Retina (tissue), 1 donor: ENCODE measurements at regions not wholly inside any gene's neighbourhood (a gene's known extent, or its start where the extent isn't known, plus 50 kb on each side); places are given as distances from the start of the nearest gene placed in this dataset.
"Not testable (repeated sequence)": the region's sequence is repeated elsewhere in the genome, so short reads cannot be mapped to it uniquely, and the experiment has no call there.

Experiments used
- DNase-seq: peaks from one replicate; pipeline ENCODE4 v3.0.0-alpha.2; 2016

DNA sequence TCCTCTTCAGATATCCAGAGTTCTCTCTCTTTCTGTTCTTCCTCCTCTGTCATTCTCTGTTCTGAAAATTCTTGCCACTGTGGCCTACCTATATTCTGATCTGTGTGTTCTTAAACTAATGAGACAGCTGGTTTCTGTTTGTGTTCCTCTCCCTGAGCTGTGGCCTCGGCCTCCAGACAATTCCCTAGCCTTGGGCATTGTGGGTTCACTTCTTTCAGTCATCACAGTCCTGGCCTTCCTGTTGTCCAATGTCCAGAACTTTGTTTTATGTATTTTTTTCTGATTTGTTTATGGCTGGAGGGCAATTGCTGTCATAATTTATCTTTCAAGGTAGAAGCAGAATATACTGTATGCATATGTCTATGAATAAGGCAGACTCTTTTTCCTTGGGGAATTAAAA lies 173.2 kb upstream of the MTPN start:
- no peak for DNase-seq

DNA sequence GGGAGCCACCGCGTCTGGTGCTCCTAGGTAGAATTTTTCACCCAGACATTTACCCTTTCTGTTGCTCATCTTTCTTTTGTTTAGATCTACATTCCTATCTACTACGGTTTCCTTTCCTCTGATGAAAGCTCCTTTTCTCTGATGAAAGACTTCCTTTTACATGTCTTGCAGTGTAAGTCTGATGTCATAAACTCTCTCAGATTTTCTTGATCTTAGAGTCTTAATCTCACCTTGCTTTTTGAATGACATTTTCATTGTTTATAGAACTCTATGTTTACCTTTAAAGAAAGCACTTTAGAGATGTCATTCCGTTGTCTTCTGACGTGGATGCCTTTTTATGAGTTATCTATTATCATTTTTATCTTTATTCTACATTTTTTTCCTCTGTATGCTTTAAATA lies 171.8 kb upstream of the MTPN start:
- DNase-seq: no peak

DNA sequence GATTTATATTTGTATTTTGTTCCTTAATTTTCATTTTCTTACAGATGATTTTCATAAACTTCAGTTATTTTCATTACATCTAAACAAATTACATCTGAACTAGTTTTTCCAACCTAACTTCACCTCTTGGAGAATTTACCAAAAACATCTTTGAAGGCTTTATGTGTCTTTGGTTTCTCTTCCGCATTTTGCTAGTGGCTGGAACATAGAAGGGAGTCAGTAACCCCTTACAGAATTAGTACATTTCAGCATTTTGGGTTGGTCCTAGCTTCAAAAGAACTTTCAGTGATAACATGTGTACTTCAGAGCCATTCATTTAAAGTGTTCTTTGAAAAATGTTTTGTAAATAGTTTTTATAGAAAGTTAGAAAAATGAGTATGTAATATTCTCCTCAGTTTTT lies 169.8 kb upstream of the MTPN start:
- DNase-seq: no peak

DNA sequence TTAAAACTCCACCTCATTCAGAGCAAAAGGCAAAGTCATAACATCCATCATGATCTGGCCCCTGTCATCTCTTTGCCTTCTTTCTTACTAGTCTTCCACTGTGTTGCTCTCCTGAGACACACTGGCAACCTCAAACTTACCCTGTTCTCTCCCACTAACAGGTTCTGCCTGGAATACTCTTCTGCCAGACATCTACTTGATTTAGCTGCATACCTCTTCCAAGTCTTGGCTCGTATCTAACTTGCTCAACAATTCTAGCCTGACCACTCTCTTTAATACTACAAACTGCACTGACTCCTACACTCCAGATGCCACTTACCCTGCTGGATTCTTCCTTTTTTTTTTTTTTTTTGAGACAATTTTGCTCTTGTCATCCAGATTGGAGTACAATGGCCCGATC lies 167.0 kb upstream of the MTPN start:
- no peak for DNase-seq

DNA sequence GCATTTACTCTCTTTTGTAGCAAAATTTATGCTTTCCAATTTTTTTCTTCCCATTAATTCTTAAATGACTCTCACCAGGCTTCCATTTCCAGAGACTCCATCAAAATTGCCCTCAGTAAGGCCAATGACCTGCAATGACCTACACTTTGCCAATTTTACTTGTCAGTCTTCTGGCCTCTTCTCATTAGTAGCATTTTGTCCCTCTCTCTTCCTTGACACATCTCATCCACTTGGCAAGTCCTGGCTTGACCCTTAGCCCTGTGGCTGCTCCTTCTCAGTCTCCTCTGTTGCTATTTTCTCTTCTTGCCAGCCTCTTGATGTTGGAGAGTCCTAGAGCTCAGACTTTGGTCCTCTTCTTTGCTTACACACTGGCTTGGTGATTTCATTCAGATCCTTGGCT lies 166.1 kb upstream of the MTPN start:
- DNase-seq: no peak

DNA sequence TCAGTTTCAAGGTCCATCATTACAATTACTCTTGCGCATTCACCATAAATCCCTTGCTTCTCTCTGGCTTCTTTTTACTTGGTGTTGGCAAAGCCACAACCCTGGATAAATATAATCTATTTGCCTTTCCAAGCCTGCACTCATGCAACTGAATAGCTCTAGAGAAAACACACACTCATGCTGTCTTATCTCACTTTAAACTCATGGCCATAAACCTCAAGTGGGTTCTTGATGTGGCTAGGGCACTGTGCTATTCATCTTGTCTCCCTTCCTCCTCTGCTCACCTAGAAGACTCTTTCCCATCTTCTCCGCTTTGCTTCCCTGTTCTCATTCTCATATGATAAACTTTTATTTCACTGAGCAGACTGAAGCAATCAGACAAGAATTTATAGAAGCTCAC lies 165.4 kb upstream of the MTPN start:
- no peak for DNase-seq

DNA sequence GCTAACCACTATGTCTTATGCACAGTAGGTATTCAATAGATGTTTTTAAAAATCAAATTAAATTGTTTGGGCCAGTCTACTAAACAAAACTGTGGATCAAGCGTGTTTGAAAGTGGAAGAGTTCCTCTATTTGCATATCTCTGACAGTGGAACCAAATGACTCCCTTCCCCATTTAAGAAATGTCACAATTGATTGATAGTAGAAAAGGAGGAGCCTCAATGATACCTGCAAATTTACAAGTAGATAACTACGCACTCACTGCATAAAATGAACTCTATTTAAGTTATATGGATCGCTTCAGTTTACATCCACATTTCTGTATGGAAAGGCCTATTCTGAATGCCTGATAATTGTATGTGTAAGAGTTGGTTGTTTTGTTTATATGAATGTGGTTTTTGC lies 163.3 kb upstream of the MTPN start:
- DNase-seq: no peak

DNA sequence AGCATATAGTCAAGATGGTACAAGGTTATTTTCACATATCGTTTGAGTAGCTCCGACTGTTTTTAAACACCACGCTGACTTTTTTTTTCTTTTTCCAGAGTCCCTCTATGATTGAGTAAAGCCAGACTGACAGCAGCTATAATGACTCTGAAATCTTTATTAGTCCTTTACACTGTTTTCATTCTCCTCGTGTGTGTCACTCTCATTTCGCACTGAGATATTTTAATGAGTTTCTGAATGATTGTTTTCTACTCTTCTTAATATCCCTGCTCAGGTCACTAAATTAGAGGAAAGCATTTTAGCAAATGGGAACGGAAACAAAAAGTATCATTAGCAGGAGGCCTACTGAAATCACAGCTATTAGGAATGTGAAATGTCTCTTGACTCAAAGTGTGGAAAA lies 162.3 kb upstream of the MTPN start:
- DNase-seq: no peak

DNA sequence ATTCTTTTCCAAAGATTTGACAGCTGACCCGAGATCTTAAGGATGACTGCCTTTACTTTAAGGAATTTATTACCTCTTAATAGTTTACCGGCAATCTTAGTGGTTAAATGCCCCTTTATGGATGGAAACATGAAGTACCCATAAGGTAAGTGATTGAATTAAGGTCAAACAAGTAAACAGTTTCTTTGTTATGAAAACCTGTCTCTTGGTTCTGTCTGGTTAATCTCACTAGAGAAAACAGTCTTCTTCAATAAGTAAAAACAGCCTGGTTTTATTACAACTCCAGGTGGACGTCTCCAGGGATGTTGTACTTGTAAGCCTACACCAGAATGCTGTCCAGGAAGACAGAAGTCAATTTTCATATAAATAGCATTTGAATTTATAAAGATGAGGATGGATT lies 161.8 kb upstream of the MTPN start:
- no peak for DNase-seq

DNA sequence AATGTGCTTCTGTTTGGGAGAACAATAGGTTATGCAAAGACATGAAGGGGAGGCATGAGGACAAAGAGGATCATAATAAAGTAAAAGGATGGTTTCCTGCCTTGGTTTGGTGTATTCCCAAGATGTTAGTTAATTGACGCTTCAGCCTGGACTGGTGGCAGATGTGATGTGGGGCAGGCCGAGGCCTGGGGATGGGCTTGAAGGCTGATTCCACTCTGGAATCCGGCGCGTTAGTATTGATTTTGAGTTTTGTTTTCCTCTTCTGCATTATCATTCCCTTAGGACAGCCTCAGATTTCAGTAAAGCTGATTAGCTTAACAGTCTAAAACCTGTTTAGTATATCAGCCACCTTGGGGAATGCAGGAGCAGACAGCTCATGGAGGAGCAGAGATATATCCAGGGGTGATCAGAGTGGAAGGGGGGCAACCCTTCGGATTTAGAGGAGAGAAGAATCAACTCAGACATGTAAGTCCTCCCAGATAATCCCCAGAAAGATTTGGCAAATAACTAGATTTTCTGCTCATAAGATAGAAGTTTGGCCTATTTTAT lies 159.8 kb upstream of the MTPN start:
- DNase-seq: peak; percentile 59

DNA sequence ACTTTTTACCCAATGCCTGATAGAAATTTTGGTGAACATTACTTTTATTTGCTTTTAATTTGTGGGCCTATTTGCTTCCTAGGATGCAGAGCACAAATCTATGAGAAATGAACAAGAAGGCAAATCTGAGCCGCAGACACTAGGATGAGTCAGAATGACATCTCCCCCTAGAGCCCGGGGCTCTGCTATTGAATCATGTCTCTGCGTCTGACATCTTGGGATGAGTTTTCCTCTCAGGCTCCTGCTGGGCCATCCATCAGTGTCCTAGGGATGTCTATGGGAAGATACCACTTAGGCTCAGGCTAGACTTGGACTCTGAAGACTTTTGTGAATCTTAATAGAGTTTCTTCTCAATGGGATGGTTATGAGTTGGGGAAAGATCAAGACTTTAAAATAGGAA lies 157.3 kb upstream of the MTPN start:
- no peak for DNase-seq

DNA sequence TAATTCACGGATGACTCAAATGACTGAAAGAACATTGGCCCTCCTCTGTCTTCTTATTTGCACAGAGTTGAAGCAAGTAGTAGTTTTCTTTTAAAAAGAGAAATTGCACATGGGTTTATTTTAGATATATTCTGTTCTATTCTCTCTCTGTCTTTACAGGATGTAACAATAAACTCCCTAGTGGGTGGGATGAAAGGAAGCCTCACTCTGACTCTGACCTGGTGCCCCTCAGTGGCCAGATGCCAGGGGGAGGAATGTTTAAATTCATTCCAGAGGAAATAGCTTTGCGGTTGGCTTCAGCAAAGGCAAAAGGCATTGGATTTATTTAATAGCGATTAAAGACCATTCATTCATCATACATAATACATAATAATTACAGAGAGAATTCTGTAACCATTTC lies 156.4 kb upstream of the MTPN start:
- DNase-seq: no peak

DNA sequence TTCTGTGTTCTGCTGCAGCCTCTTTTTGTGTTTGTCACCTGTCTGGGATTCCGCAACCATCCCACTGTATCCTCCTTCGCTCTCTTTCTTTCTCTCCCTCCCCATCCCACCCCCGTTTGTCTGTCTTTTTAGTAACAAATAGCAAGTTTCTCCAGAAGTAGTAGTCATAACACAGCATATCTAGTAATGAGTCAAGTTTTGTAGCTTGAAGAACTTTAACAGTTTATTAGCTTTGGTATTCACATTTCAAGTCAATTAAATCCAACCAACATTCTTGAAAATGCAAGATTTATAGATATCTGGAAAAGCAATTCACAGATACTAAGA lies 154.1 kb upstream of the MTPN start:
- no peak for DNase-seq

DNA sequence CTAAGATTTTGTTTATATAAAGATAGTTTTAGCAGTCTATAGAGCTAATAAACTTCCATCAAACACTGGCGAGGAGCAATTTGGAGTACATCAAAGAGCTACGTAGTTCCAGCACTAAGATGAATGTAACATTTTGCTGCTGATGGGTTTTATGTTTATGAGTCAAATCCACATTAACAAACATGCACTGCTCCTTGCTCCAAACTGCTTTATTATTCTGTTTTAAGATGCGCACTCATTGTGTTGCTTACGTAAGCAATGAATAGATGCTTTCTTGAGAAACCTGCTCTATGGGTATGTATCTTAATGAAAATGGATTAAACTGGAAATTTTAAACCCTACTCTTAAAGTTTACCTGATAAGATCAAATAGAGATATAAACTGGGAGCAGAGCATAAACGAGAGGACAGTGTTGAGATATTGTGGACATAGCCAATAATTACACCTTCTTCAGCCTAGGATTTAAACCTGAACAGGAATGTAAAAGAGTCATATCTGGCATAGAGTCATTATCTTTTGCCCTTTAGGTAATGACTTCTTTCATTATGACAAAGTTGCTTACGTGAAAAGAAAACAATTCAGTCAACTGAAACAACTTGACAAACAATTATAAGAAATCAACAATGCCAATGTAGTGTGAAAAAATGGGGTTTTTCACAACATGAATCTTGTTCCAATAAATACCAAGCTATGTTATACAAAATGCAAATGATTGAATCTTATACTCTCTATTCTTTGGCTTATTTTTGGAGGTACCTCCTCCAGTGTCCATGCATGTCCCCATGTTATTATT lies 153.5 kb upstream of the MTPN start:
- DNase-seq: no peak

DNA sequence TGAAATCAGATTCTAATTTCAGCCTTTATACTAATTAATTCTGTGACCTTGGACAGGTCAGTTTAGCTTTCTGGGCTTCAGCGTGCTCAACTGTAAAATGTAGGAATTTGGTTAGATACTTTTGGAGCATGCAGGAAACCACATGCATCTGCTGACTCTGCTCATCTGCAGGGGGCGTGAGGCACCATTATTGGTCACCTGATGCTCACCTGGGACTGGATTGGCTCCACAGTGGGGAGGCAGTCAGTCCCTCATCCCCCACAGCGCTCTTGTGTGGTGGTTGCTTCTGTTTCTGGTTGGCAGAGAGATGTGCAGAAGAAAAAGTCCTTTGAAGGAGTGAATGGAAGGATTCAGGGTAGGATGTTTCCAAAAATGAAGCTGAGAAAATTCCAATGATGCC lies 150.9 kb upstream of the MTPN start:
- no peak for DNase-seq

DNA sequence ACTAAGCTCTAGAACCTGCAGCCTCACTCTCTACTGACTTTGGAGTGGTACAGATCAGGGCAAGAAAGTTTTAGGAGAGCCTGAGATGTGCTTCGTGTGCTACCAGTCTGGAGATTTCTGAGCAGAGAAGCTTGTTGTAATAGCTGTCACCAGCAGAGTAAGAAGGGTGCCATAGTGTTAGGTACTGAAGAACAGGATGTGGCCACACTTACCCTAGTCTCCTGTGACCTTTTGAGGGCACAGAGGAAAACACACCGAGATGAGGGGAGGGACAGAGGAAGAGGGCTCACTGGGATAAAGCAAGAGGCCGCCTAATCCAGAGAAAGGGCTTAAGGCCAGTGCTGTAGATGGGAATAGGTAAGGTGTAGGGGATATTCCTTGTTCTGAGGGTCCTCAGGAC lies 146.2 kb upstream of the MTPN start:
- DNase-seq: no peak

DNA sequence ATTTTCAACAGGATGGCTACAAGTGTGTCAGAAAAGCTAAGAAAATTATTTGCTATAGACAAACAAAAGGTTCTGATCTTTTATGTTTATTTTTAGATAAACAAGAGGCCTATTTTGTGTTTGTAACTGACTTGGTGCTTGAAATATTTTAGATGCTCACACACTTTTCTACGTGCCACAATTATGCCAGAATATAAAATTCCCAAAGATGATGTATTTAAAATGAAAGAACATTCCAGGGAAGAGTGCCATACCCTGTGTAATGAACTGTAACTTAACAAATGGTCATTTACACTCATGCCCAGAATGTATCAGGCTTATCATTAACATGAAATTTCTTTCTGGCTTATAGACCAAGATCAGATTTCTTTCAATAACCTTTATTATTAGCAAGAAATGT lies 144.9 kb upstream of the MTPN start:
- DNase-seq: no peak

DNA sequence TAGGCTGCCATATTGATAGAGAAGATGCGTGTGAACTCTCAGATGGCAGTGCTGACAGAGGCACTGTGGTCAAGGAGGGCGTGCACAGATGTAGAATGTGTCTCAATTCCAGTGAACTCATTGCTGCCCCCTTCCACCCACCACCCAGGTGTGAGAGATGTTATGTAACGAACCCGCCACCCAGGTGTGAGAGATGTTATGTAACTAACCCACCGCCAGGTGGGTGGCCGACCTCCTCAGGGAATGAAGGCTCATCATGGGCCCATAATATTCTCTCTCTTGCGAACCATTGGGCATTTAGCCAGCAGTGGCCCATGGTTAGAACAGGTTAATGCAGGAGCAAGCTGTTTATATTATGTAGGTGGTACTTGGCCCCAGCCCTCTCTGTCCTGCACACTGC lies 140.4 kb upstream of the MTPN start:
- no peak for DNase-seq

DNA sequence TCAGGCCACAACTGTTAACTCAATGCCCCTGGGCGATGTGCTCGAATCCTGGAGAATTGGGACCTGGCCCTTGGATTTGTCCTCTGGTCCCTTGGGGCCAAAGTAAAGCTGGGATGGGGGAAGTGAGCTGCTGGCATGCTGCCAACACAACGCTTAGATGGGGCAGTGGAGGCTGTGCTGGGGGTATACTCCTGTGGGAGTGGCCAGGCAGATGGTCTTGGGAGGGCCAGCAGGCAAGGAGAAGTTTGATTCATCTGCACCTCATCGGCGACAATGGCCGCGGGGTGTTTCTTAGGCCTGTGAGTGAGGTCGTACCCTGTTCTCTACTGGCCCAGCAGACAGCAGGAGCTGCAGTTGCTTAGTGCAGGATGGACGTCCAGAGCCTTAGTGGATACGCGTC lies 139.0 kb upstream of the MTPN start:
- DNase-seq: no peak

DNA sequence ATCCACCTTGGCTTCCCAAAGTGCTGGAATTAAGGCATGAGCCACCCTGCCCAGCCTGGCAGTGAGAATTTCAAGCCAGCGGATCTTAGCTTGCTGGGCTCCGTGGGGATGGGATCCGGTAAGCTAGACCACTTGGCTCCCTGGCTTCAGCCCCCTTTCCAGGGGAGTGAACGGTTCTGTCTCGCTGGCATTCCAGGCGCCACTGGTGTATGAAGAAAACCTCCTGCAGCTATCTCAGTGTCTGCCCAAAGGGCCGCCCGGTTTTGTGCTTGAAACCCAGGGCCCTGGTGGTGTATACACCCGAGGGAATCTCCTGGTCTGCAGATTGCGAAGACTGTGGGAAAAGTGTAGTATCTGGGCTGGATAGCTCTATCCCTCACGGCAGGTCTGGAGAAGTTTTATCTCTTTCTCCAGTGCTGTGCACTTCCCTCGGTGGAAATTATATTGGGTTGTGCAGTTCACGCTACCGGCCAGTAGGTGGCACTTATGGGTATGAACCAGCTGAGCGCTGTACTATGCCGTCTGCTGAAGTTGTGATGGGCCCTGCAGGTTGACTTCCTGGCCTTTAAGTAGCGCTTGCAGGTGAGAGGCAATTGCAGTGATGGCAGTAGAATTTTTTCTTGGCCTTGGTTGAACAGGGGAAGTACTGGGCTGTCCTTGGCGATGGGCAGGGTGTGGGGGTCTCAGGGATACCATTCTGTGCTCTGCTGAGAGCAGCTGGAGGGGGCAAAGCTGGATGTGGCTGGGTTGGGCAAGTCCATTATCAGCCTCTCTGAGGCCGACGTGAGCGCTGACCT lies 138.0 kb upstream of the MTPN start:
- DNase-seq: peak; percentile 38

DNA sequence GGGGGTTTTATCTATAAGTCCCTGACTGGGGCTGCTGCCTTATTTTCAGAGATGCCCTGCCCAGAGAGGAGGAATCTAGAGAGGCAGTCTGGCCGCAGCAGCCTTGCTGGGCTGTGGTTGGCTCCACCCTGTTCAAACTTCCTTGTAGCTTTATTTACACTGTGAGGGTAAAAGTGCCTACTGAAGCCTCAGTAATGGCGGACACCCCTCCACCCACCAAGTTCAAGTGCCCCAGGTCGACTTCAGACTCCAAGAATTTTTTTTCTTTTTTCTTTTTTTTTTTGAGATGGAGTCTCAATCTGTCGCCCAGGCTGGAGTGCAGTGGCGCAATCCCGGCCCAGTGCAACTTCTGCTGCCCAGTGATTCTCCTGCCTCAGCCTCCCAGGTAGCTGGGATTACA lies 137.3 kb upstream of the MTPN start:
- DNase-seq: not testable (repeated sequence)

DNA sequence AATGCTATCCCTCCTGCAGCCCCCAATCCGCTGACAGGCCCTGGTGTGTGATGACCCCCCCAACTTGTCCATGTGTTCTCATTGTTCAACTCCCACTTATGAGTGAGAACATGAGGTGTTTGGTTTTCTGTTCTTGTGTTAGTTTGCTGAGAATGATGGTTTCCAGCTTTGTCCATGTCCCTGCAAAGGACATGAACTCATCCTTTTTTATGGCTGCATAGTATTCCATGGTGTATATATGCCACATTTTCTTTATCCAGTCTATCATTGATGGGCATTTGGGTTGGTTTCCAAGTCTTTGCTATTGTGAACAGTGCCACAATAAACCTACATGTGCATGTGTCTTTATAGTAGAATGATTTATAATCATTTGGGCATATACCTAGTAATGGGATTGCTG lies 131.9 kb upstream of the MTPN start:
- DNase-seq: not testable (repeated sequence)

DNA sequence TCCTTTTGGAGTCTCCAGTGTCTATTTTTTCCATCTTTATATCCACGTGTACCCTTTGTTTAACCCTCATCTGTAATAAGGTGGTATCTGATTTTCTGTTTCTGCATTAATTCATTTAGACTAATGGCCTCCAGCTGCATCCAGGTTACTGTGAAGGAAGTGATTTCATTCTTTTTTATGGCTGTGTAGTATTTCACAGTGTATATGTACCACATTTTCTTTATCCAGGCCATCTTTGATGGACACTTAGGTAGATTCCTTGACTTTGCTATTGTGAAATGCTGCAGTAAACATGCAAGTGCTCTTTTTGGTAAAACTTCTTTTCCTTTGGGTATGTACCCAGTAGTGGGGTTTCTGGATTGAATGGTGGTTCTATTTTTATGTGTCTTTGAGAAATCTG lies 128.0 kb upstream of the MTPN start:
- no peak for DNase-seq

DNA sequence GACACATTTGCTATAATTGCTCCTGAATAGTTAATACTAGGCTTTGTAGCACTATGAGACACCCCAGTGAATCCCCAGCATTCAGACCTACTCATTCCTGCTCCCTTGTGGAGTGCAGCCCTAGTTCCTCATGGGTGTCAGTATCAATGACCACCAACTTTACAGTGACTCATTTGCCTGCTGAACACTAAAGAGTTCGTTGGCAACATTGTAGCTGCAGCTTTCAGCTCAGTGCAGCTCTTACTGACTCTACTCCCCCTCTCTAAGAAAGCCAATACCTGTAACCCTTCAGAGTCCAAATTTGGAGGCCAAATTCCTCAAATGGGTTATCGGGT lies 127.1 kb upstream of the MTPN start:
- DNase-seq: no peak
